ENCODE measurements at regions not wholly inside any gene's neighbourhood (a gene's known extent, or its start where the extent isn't known, plus 50 kb on each side); places are given as distances from the start of the nearest gene placed in this dataset.
"Not testable (repeated sequence)": the region's sequence is repeated elsewhere in the genome, so short reads cannot be mapped to it uniquely, and the experiment has no call there.

DNA sequence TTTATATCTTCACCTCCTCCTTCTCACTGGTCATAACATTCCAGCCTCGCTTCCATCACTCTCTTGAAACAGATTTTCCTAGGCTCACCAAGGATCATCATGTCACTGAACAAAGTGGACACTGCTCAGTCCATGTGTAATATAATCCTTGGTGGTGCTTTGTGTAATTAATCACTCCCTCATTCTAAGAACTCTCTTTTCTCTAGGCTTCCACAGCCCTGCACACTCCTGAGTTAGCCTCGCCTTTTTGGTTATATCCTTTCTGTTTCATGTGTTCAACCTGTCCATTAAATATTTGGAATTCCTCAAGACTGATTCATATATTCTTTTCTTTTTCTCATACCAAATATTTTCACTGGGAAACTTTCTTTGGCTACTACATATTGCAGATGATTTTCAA, 440.8 kb downstream of the PYDC2 start:
- DNase-seq = no peak
- no peaks in the 10 kb centered on the region for H3K4me1 Mint-ChIP-seq (ENCODE audit: low read depth, unreplicated experiment)
- no peak overlapping the region for H3K27ac Mint-ChIP-seq (ENCODE audit: unreplicated experiment)
- H3K4me3 Mint-ChIP-seq (ENCODE audit: unreplicated experiment) = no peak overlapping the region
- H3K27me3 Mint-ChIP-seq (ENCODE audit: unreplicated experiment) = no peaks in the 10 kb centered on the region
- peaks cover 5% of the 10 kb centered on the region for H3K9me3 Mint-ChIP-seq (ENCODE audit: unreplicated experiment)
- TF ChIP-seq CTCF (IDR thresholded peaks at IDR 0.05; ENCODE audit: partially characterized antibody, unreplicated experiment) = no peak
- no peaks in the 10 kb centered on the region for H3K36me3 Mint-ChIP-seq (ENCODE audit: unreplicated experiment)

DNA sequence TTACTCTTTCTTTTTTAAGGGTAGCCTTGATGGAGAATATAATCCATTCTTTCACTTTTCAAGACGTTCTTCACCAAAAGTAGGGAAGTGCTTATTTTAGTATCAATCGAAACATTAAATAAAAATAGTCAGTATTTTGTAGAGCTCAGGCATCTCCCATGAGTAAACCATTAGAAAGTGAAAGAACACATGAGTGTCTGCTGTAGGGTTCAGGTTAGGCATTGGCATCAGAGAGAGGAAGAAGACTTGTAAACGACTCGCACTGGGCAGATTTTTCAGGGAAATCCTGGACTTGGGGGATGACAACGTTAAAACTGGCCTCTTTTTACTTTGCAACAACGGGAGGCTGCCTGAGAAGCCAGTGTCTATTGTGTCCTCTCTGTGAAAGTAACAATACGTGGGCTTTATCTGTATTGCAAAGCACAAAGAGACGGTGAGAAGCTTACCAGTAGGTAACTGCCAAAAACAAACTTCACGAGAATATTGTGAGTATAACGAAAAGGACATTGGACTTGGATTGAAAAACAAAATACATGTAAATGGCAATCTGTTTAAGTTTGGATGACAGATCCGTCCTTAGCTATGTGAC, 451.7 kb downstream of the PYDC2 start:
- Mint-ChIP-seq H3K27me3 (ENCODE audit: unreplicated experiment) (no peaks in the 10 kb centered on the region), H3K27ac (ENCODE audit: unreplicated experiment) (no peak overlapping the region), H3K4me3 (ENCODE audit: unreplicated experiment) (no peak overlapping the region), H3K9me3 (ENCODE audit: unreplicated experiment) (no peaks in the 10 kb centered on the region), H3K36me3 (ENCODE audit: unreplicated experiment) (no peaks in the 10 kb centered on the region), H3K4me1 (ENCODE audit: low read depth, unreplicated experiment) (no peaks in the 10 kb centered on the region)
- DNase-seq = no peak
- no peak for TF ChIP-seq CTCF (IDR thresholded peaks at IDR 0.05; ENCODE audit: partially characterized antibody, unreplicated experiment)

DNA sequence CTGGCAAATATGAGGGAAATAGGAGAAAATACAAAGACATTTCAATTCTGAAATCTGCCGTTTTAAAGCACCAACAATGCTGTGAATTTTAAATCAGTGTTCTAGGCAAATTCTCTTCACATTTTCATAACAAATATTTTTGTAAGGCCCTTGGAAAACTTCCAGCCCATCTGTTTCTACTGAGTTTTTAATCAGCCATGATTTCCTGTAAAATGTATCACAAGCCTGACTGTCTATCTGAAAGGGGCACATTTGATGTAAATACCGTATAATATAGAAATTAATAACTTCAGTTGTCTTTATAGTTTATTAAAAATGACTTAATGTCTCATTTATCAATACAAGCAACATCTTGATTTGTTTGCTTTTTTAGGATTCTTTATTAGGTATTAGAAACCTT, 454.7 kb downstream of the PYDC2 start:
- Mint-ChIP-seq H3K36me3 (ENCODE audit: unreplicated experiment) (no peaks in the 10 kb centered on the region), H3K4me1 (ENCODE audit: low read depth, unreplicated experiment) (no peaks in the 10 kb centered on the region), H3K27me3 (ENCODE audit: unreplicated experiment) (no peaks in the 10 kb centered on the region), H3K4me3 (ENCODE audit: unreplicated experiment) (no peak overlapping the region), H3K27ac (ENCODE audit: unreplicated experiment) (no peak overlapping the region), H3K9me3 (ENCODE audit: unreplicated experiment) (no peaks in the 10 kb centered on the region)
- no peak for TF ChIP-seq CTCF (IDR thresholded peaks at IDR 0.05; ENCODE audit: partially characterized antibody, unreplicated experiment)
- DNase-seq = no peak

GRCh38 chr3:191919491-191920026, 458.6 kb downstream of the PYDC2 start:
- Mint-ChIP-seq H3K4me1 (ENCODE audit: low read depth, unreplicated experiment) (no peaks in the 10 kb centered on the region), H3K27ac (ENCODE audit: unreplicated experiment) (no peak overlapping the region), H3K4me3 (ENCODE audit: unreplicated experiment) (no peak overlapping the region), H3K9me3 (ENCODE audit: unreplicated experiment) (no peaks in the 10 kb centered on the region), H3K36me3 (ENCODE audit: unreplicated experiment) (no peaks in the 10 kb centered on the region), H3K27me3 (ENCODE audit: unreplicated experiment) (no peaks in the 10 kb centered on the region)
- TF ChIP-seq CTCF (IDR thresholded peaks at IDR 0.05; ENCODE audit: partially characterized antibody, unreplicated experiment) = no peak
- DNase-seq = no peak

DNA sequence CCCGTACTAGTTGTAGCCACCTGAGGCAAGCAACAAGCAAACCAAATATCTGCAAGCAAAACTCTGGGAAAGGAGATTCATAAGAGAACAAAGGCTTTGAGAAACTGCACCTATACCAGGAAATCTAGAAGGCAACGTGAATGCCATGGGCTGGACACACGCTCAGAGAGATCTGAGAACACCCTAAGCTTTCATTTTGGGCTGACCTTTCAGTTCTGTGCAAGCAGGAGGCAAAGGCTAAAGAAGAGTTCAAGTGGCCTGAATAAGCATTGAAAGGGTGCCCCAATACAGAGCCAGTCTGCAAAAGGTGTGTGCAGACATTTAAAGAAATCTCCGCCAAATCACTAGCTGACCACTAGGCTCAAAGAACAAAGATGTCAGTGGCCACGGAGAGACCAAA, 461.6 kb downstream of the PYDC2 start:
- H3K9me3 Mint-ChIP-seq (ENCODE audit: unreplicated experiment) = no peaks in the 10 kb centered on the region
- no peak overlapping the region for H3K4me3 Mint-ChIP-seq (ENCODE audit: unreplicated experiment)
- no peak overlapping the region for H3K27ac Mint-ChIP-seq (ENCODE audit: unreplicated experiment)
- no peak for DNase-seq
- H3K4me1 Mint-ChIP-seq (ENCODE audit: low read depth, unreplicated experiment) = no peaks in the 10 kb centered on the region
- no peak for TF ChIP-seq CTCF (IDR thresholded peaks at IDR 0.05; ENCODE audit: partially characterized antibody, unreplicated experiment)
- H3K36me3 Mint-ChIP-seq (ENCODE audit: unreplicated experiment) = no peaks in the 10 kb centered on the region
- no peaks in the 10 kb centered on the region for H3K27me3 Mint-ChIP-seq (ENCODE audit: unreplicated experiment)

DNA sequence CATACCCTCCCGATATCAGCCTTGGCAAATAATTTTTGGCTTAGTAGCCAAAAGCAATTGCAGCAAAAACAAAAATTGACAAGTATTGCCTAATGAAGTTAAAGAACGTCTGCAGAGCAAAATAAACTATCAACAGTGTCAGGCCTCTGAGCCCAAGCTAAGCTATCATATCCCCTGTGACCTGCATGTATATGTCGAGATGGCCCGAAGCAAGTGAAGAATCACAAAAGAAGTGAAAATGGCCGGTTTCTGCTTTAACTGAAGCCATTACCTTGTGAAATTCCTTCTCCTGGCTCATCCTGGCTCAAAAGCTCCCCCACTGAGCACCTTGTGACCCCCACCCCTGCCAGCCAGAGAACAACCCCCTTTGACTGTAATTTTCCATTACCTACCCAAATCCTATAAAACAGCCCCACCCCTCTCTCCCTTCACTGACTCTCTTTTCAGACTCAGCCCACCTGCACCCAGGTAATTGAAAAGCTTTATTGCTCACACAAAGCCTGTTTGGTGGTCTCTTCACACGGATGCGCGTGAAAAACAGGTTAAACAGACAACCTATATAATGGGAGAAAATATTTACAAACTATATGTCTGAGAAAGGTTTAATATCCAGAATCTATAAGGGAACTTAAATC, 466.3 kb downstream of the PYDC2 start:
- H3K27ac Mint-ChIP-seq (ENCODE audit: unreplicated experiment); H3K9me3 Mint-ChIP-seq (ENCODE audit: unreplicated experiment); H3K4me1 Mint-ChIP-seq (ENCODE audit: low read depth, unreplicated experiment); H3K36me3 Mint-ChIP-seq (ENCODE audit: unreplicated experiment); DNase-seq; H3K4me3 Mint-ChIP-seq (ENCODE audit: unreplicated experiment); H3K27me3 Mint-ChIP-seq (ENCODE audit: unreplicated experiment): not testable (repeated sequence)

DNA sequence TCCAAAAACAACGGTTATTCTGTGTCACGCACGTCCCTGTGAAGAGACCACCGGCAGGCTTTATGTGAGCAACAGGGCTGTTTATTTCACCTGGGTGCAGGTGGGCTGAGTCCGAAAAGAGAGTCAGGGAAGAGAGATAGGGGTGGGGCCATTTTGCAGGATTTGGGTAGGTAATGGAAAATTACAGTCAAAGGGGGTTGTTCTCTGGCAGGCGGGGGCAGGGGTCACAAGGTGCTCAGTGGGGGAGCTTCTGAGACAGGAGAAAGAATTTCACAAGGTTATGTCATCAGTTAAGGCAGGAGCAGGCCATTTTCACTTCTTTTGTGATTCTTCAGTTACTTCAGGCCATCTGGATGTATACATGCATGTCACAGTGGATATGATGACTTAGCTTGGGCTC, 467.0 kb downstream of the PYDC2 start:
- H3K4me3 Mint-ChIP-seq (ENCODE audit: unreplicated experiment); DNase-seq; H3K27ac Mint-ChIP-seq (ENCODE audit: unreplicated experiment); H3K36me3 Mint-ChIP-seq (ENCODE audit: unreplicated experiment); H3K4me1 Mint-ChIP-seq (ENCODE audit: low read depth, unreplicated experiment); H3K9me3 Mint-ChIP-seq (ENCODE audit: unreplicated experiment); H3K27me3 Mint-ChIP-seq (ENCODE audit: unreplicated experiment): not testable (repeated sequence)
